B cell (primary cell): ENCODE measurements at regions not wholly inside any gene's neighbourhood (a gene's known extent, or its start where the extent isn't known, plus 50 kb on each side); places are given as distances from the start of the nearest gene placed in this dataset.

Source experiments
- EZH2 ChIP-seq: IDR thresholded peaks from 2 replicates; pipeline ENCODE4 v1.6.1; 2012; ENCODE audit warnings: borderline replicate concordance, low read depth, mild to moderate bottlenecking, moderate library complexity, low read length; ENCODE audit not compliant: insufficient read depth, poor library complexity, severe bottlenecking
- TF ChIP-seq, protein P1 (sequence below): fragments of 200-600 bp; IDR thresholded peaks from one replicate; pipeline ENCODE4 v1.8.0; 2022; ENCODE audit warnings: antibody characterized with exemption, mild to moderate bottlenecking

DNA sequence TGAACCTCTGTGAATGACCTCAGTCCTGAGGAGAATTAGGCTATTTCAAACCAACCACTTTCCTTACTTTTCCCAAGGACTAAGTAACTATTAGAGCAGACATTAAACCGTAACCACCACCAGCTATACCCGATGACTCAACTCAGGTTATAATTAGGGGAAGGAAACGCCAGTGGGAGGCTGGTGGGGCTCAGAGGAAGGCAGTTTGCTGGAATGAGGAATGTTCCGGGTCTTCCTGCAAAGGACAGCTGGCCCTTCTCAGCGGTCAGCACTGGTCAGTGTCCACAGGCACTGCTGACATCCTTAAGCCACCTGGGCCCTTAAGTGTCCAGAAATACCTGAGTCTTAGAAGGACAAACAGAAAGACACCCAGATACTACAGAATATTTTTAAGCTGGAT lies 515.2 kb downstream of the MAFB start:
- TF ChIP-seq, protein P1, sequence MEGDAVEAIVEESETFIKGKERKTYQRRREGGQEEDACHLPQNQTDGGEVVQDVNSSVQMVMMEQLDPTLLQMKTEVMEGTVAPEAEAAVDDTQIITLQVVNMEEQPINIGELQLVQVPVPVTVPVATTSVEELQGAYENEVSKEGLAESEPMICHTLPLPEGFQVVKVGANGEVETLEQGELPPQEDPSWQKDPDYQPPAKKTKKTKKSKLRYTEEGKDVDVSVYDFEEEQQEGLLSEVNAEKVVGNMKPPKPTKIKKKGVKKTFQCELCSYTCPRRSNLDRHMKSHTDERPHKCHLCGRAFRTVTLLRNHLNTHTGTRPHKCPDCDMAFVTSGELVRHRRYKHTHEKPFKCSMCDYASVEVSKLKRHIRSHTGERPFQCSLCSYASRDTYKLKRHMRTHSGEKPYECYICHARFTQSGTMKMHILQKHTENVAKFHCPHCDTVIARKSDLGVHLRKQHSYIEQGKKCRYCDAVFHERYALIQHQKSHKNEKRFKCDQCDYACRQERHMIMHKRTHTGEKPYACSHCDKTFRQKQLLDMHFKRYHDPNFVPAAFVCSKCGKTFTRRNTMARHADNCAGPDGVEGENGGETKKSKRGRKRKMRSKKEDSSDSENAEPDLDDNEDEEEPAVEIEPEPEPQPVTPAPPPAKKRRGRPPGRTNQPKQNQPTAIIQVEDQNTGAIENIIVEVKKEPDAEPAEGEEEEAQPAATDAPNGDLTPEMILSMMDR = no peak
- no peak for TF ChIP-seq EZH2
